GM08714 (cell line): ENCODE measurements at regions not wholly inside any gene's neighbourhood (a gene's known extent, or its start where the extent isn't known, plus 50 kb on each side); places are given as distances from the start of the nearest gene placed in this dataset.

Experiments used
- H3K4me3 ChIP-seq: fragments of 200-500 bp; sonication (Bioruptor generic); 2 replicates; pipeline ENCODE4 v1.5.1; 2014; ENCODE audit warnings: mild to moderate bottlenecking, low read length, inconsistent platforms
- ZNF274 ChIP-seq: IDR thresholded peaks from 2 replicates; pipeline ENCODE4 v1.6.1; 2012; ENCODE audit warnings: mild to moderate bottlenecking, low read depth, low read length

- H3K4me3 ChIP-seq: peak overlapping the region; percentile 89
- TF ChIP-seq ZNF274: no peak
These were observed 67.4 kb downstream of the KCNRG start for GRCh38 chr13:50082426-50083281.

DNA sequence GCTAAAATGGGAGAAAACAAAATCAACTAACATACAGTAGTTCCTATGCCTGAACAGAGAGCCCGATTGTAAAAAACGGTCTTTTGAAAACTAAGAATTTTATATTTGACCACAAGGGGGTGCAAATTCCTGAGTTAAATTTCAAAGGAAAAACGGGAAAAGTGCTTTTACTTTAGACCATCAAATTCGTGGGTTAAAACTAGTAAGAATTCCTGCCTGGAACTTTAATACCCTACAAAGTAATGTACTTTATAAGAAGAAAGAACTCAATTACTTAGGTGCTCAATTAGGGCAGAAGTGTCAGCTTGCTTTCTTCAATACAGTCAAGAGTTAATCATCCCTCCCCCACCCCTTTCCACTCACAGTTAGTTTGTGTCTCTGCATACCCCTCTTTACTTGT, 69.8 kb downstream of the KCNRG start:
- no peak overlapping the region for H3K4me3 ChIP-seq
- TF ChIP-seq ZNF274: no peak

DNA sequence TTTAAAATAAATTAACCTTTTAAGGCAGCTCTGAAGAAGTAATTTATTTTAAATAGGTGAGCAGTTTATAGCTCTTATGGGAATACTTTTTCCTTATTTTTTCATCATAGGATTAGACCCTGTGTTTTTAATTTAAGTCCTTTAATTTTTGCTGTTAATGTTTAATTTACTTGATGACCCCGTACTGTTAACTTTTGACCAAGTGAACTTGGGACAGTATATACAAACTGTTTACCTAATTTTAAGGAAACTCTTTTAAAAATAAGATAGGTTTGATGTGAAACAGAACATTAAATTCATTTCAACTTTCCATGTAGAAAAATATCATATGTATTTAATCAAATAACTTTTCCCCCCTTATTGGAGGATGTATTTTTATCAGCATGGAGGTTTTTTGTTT, 74.4 kb downstream of the KCNRG start:
- H3K4me3 ChIP-seq: no peak overlapping the region
- no peak for TF ChIP-seq ZNF274

- no peak for TF ChIP-seq ZNF274
- no peak overlapping the region for H3K4me3 ChIP-seq
These were observed 75.0 kb downstream of the KCNRG start for GRCh38 chr13:50090211-50090610.

DNA sequence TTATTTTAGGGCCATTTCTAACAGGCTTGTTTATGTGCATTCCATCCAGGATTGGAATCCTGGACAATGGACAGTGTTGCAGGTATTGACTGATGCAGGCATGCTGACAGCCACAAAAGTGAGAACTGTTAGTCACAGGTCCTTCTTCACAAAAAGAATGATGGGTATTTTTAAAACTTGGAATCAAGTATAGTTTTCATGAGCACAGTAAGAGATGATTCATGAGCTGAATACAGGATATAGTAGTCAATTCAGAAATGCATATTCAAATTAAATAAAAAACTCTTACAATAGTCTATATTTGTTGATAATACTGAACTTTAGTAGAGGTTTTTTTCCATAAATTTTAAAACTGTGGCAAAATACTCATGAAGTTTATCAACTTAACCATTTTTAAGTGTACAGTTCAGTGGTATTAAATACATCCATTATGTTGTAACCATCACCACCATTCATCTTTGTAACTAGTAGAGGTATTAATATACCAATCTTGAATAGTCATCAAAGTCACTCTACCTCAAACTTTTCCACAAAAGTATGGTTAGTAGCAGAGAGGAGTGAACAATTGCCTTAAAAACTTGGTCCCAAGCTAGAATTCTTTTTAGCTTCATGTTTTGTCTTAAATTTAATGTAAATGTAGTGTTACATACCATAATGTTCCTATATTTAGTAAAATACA, 79.5 kb downstream of the KCNRG start:
- no peak overlapping the region for H3K4me3 ChIP-seq
- TF ChIP-seq ZNF274: no peak

DNA sequence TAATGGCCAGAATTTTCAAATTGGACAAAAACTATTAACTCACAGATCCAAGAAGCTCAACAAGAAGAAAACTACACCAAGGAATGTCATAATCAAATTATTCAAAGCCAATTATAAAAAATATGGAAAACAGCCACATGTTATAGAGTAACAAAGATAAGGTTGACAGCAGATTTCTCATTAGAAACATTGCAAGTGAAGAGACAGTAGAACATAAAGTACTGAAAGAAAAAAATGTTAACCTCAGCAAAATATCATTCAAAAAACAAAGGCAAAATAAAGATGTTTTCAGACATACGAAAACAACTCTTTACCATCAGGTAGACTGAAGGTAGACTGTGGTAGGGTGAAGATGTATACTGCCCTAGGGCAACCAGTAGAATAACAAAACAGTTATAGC, 83.4 kb downstream of the KCNRG start:
- H3K4me3 ChIP-seq: no peak overlapping the region
- no peak for TF ChIP-seq ZNF274

DNA sequence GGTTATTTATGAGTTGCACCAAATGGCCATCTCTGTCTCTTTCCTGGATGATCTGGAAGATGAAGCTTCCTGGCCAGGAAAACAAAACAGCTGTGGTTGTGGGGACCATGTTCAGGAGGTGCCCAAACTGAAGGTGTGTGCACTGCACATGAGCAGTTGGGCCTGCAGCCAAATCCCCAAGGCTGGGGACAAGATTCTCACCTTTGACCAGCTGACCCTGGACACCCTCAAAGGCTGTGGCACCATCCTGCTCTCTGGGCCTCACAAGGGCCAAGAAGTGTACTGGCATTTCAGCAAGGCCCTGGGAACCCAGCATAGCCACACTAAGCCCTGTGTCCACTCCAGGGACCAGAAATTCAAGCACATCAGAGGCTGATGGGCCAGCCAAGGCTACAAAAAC, 84.2 kb downstream of the KCNRG start:
- TF ChIP-seq ZNF274: no peak
- H3K4me3 ChIP-seq: no peak overlapping the region

DNA sequence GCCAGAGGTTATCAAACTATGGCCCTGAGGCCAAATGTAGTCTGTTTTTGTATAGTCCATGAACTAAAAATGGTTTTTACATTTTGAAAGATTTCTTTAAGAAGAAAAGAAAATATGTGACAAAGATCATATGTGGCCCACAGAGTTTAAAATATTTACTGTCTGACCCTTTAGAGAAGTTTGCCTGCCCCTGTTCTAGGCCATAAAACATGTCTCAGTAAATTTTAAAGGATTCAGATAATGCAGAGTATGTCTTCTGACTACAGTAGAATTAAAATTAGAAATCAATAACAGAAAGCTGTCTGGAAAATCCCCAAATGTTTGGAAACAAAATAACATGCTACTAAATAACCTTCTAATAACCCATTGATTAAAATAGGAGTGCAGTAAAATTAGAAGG, 86.3 kb downstream of the KCNRG start:
- no peak for TF ChIP-seq ZNF274

DNA sequence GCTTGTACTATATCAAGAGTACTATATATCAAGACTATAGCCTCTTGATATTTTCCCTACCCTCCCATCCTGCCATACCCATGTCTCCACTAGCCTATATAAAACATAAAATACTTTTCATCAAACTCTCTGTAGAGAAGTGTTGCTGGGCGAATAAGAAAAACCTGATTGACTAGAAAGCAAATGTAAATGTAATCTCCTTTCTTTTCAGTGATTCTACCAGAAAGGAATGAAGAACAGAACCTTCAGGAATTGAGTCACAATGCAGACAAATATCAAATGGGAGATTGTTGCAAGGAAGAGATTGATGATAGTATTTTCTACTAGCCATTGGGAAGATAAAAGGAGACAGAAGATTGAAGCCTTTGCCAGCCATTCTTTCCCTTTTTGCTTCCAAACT, 89.2 kb downstream of the KCNRG start:
- no peak for TF ChIP-seq ZNF274
- no peak overlapping the region for H3K4me3 ChIP-seq

More for the DNA sequence above, 86.3 kb downstream of the KCNRG start:
- H3K4me3 ChIP-seq: no peak overlapping the region

GRCh38 chr13:50106559-50106958, 91.3 kb downstream of the KCNRG start:
- no peak overlapping the region for H3K4me3 ChIP-seq
- no peak for TF ChIP-seq ZNF274

GRCh38 chr13:50107205-50107604, 92.0 kb downstream of the KCNRG start:
- no peak overlapping the region for H3K4me3 ChIP-seq
- TF ChIP-seq ZNF274: no peak

- no peak overlapping the region for H3K4me3 ChIP-seq
- no peak for TF ChIP-seq ZNF274
These were observed 99.7 kb downstream of the KCNRG start for GRCh38 chr13:50114961-50115360.

- TF ChIP-seq ZNF274: no peak
- H3K4me3 ChIP-seq: no peak overlapping the region
These were observed 100.5 kb downstream of the KCNRG start for GRCh38 chr13:50115695-50116094.

DNA sequence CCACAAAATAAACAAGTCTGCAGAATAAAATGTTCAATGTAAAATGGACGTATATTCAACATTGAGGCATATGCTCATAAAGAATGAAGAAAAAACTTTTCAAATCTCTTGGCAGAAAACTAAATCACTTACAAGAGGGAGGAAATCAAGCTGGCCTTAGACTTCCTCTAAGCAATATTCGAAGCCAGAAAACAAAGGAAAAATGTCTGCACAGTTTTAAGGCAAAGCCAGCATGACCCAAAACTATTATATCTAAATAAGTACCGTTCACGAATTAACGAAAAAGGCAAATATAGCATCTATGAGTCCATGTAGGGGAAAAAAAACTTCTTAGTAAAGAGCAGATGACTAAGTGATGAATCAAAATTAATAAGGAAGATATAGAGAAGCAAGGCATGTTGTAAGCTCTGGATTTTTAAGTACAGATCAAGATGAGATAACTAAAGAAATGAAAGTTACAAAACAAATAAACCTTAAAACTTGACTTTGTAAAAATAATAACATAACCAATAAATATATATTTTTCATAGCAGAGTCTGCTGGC, 101.3 kb downstream of the KCNRG start:
- no peak overlapping the region for H3K4me3 ChIP-seq
- no peak for TF ChIP-seq ZNF274

DNA sequence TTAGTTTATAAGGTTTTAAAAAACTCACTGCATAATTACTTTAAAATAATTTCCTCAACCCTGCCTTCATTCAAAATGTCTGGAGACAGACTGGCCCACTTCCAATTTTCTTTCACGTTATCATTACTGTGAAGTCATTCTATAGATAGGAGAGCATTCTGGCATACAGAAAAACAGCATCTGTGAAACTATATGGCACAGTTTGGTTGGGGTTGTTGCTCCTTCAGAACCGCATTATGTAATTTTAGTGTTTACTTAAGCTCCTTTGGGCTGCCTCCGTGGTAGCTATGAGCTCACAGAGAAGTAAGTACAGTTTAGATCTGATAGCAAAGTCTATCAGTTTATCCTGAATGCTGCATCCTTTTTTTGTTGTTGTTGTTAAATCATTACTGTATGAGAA, 104.3 kb downstream of the KCNRG start:
- TF ChIP-seq ZNF274: no peak

More for the DNA sequence above, 104.3 kb downstream of the KCNRG start:
- no peak overlapping the region for H3K4me3 ChIP-seq
